ENCODE measurements at regions not wholly inside any gene's neighbourhood (a gene's known extent, or its start where the extent isn't known, plus 50 kb on each side); places are given as distances from the start of the nearest gene placed in this dataset.

- TF ChIP-seq CTCF (IDR thresholded peaks at IDR 0.05; ENCODE audit: low read depth, low read length, poor library complexity, severe bottlenecking) (no peak), EZH2phosphoT487 (IDR thresholded peaks at IDR 0.05; ENCODE audit: borderline replicate concordance, low read length) (no peak)
Observed at GRCh38 chr5:135240283-135240633, 158.8 kb downstream of the MACROH2A1 start.
